WTC11 (cell line): ENCODE measurements at regions not wholly inside any gene's neighbourhood (a gene's known extent, or its start where the extent isn't known, plus 50 kb on each side); places are given as distances from the start of the nearest gene placed in this dataset.

ENCODE experiments used
- ATAC-seq: fragments of 200-7000 bp; cut with Tn5 transposase; 2 replicates; pipeline ENCODE4 v1.10.0; 2021; ENCODE audit warnings: mild to moderate bottlenecking, moderate library complexity
- CTCF ChIA-PET: fragments of 300-600 bp; sonication (Branson Sonifier 250); formaldehyde crosslinking; loops from one replicate; lab custom pipeline; 2021; ENCODE audit warnings: antibody characterized with exemption; lab: Charles Lee
- POLR2A ChIA-PET: fragments of 350-600 bp; sonication (Branson Sonifier 250); formaldehyde crosslinking; loops from one replicate; lab custom pipeline; 2021; ENCODE audit warnings: antibody characterized with exemption; lab: Charles Lee
- DNase-seq: peaks from one replicate; pipeline ENCODE4 v3.0.0; 2021; ENCODE audit warnings: low spot score
- H3K27ac Mint-ChIP-seq: 2 replicates; pipeline ENCODE4 v1.8.0; 2021; ENCODE audit warnings: mixed read lengths
- H3K27me3 Mint-ChIP-seq: 2 replicates; pipeline ENCODE4 v1.8.0; 2021; ENCODE audit warnings: low read depth, mild to moderate bottlenecking, moderate library complexity, mixed read lengths
- H3K36me3 Mint-ChIP-seq: 2 replicates; pipeline ENCODE4 v1.8.0; 2021; ENCODE audit warnings: mixed read lengths
- H3K4me1 Mint-ChIP-seq: 2 replicates; pipeline ENCODE4 v1.8.0; 2022; ENCODE audit warnings: mixed read lengths
- H3K4me3 Mint-ChIP-seq: 2 replicates; pipeline ENCODE4 v1.8.0; 2021; ENCODE audit warnings: mild to moderate bottlenecking, moderate library complexity, mixed read lengths
- H3K9me3 Mint-ChIP-seq: 2 replicates; pipeline ENCODE4 v1.8.0; 2021; ENCODE audit warnings: mixed read lengths
- AFF4 ChIP-seq: sonication (generic); formaldehyde crosslinking; IDR thresholded peaks from 2 replicates; pipeline ENCODE4 v1.8.1; 2023; ENCODE audit warnings: mild to moderate bottlenecking, missing genetic modification reagents, borderline replicate concordance
- ARID4B ChIP-seq: sonication (generic); formaldehyde crosslinking; IDR thresholded peaks from 2 replicates; pipeline ENCODE4 v1.8.0; 2023; ENCODE audit warnings: missing genetic modification reagents, mild to moderate bottlenecking, borderline replicate concordance
- ATF1 ChIP-seq: sonication (generic); formaldehyde crosslinking; IDR thresholded peaks from 2 replicates; pipeline ENCODE4 v1.8.1; 2023; ENCODE audit warnings: mild to moderate bottlenecking, moderate library complexity, missing genetic modification reagents
- CBFB ChIP-seq: sonication (generic); formaldehyde crosslinking; IDR thresholded peaks from 2 replicates; pipeline ENCODE4 v1.8.1; 2022; ENCODE audit warnings: mild to moderate bottlenecking, low read depth, missing genetic modification reagents
- ELF4 ChIP-seq: sonication (generic); formaldehyde crosslinking; IDR thresholded peaks from 2 replicates; pipeline ENCODE4 v1.8.1; 2022; ENCODE audit warnings: low read depth, mild to moderate bottlenecking, moderate library complexity, missing genetic modification reagents
- FOXP1 ChIP-seq: sonication (generic); formaldehyde crosslinking; IDR thresholded peaks from 2 replicates; pipeline ENCODE4 v1.8.0; 2022; ENCODE audit warnings: missing genetic modification reagents, mild to moderate bottlenecking, moderate library complexity, borderline replicate concordance
- FOXP4 ChIP-seq: sonication (generic); formaldehyde crosslinking; IDR thresholded peaks from 2 replicates; pipeline ENCODE4 v1.8.0; 2022; ENCODE audit warnings: mild to moderate bottlenecking, missing genetic modification reagents
- HMGA2 ChIP-seq: fragments of 250-450 bp; sonication (Bioruptor Pico); IDR thresholded peaks from 2 replicates; pipeline ENCODE4 v1.4.0; 2021; ENCODE audit warnings: mild to moderate bottlenecking, moderate library complexity
- PRDM15 ChIP-seq: sonication (generic); formaldehyde crosslinking; IDR thresholded peaks from 2 replicates; pipeline ENCODE4 v1.8.0; 2022; ENCODE audit warnings: missing genetic modification reagents
- USF1 ChIP-seq: sonication (generic); formaldehyde crosslinking; IDR thresholded peaks from 2 replicates; pipeline ENCODE4 v1.8.0; 2022; ENCODE audit warnings: mild to moderate bottlenecking, missing genetic modification reagents
- ZNF416 ChIP-seq: fragments of 250-450 bp; sonication (Bioruptor Pico); IDR thresholded peaks from 2 replicates; pipeline ENCODE4 v1.9.0; 2021; ENCODE audit warnings: mild to moderate bottlenecking, inconsistent platforms
- ZNF423 ChIP-seq: fragments of 250-450 bp; sonication (Bioruptor Pico); IDR thresholded peaks from 2 replicates; pipeline ENCODE4 v2.1.2; 2022; ENCODE audit warnings: mild to moderate bottlenecking, moderate library complexity
- ZNF532 ChIP-seq: fragments of 250-450 bp; sonication (Bioruptor Pico); IDR thresholded peaks from 2 replicates; pipeline ENCODE4 v1.9.0; 2021; ENCODE audit warnings: mild to moderate bottlenecking, borderline replicate concordance
- ZSCAN18 ChIP-seq: fragments of 250-450 bp; sonication (Bioruptor Pico); IDR thresholded peaks from 2 replicates; pipeline ENCODE4 v2.1.2; 2022; ENCODE audit warnings: mild to moderate bottlenecking, moderate library complexity

- Mint-ChIP-seq H3K4me3 (no peak overlapping the region), H3K4me1 (no peaks in the 10 kb centered on the region; the same call in 1 of the 2 replicates), H3K27ac (no peak overlapping the region), H3K36me3 (peaks cover 19% of the 10 kb centered on the region), H3K27me3 (no peaks in the 10 kb centered on the region), H3K9me3 (peaks cover 39% of the 10 kb centered on the region)
- no peak for ATAC-seq
- CTCF ChIA-PET, result no interaction called here
- POLR2A ChIA-PET, result no interaction called here
- TF ChIP-seq CBFB (CRISPR knock-in tag) (no peak), FOXP1 (CRISPR knock-in tag) (no peak), PRDM15 (no peak), ATF1 (no peak), ZNF532 (CRISPR knock-in tag) (no peak), USF1 (CRISPR knock-in tag) (no peak), ARID4B (CRISPR knock-in tag) (no peak), ZNF423 (no peak), FOXP4 (no peak)
- DNase-seq, result no peak
Observed at GRCh38 chr7:42661312-42661711, 250.6 kb downstream of the C7orf25 start.

GRCh38 chr7:42650701-42651100, 261.2 kb downstream of the C7orf25 start:
- CTCF ChIA-PET, result interaction anchor here (0.7 to 1.1 kb wide), 4 partner anchors 10 to 708 kb away, joined by 3 read pairs; no protein-coding TSS in a partner anchor
- no peak overlapping the region for H3K27ac Mint-ChIP-seq
- TF ChIP-seq ZSCAN18 (CRISPR knock-in tag), result no peak
- TF ChIP-seq ELF4, result no peak
- no peak for TF ChIP-seq HMGA2 (CRISPR knock-in tag)
- no peak for TF ChIP-seq ATF1
- no peak for TF ChIP-seq ZNF416 (CRISPR knock-in tag)
- TF ChIP-seq AFF4 (CRISPR knock-in tag), result no peak

More at GRCh38 chr7:42650701-42651100, 261.2 kb downstream of the C7orf25 start:
- Mint-ChIP-seq H3K4me3 (no peak overlapping the region), H3K27me3 (no peaks in the 10 kb centered on the region), H3K4me1 (peaks cover 7% of the 10 kb centered on the region; the same call in 1 of the 2 replicates), H3K36me3 (peaks cover 7% of the 10 kb centered on the region), H3K9me3 (peaks cover 15% of the 10 kb centered on the region)
- POLR2A ChIA-PET, result no interaction called here
- DNase-seq (no peak), ATAC-seq (no peak)
